GM12875 (cell line): ENCODE measurements at regions not wholly inside any gene's neighbourhood (a gene's known extent, or its start where the extent isn't known, plus 50 kb on each side); places are given as distances from the start of the nearest gene placed in this dataset.

Experiments used
- H3K4me3 ChIP-seq: one replicate; pipeline ENCODE4 v1.5.1; 2011; ENCODE audit warnings: low read depth, low read length, control low read depth
- TF ChIP-seq, protein P1 (sequence below): IDR thresholded peaks from 2 replicates; pipeline ENCODE4 v1.5.1; 2011; ENCODE audit warnings: low read depth, mild to moderate bottlenecking, control low read depth, inconsistent platforms, low read length, moderate library complexity, borderline replicate concordance; ENCODE audit not compliant: insufficient read depth

DNA sequence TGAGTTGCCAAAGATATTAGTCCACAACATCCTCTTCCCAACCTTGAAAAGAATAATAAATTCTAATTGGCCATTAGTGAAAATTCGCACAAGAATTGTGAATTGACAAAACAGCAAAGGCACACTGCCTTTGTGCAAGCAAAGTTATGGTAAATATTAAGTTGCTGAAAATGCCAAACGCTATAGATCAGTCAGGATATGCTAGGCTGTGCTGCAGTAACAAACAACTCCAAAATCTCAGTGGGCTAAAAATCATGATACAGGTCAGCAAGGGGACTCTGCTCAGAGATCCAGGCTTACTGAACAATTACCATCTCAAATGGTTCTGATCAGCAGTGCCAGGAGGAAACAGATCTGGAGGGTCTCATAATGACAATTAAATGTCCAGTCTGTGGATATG is 238.0 kb upstream of the IGF1R start:
- TF ChIP-seq, protein P1, sequence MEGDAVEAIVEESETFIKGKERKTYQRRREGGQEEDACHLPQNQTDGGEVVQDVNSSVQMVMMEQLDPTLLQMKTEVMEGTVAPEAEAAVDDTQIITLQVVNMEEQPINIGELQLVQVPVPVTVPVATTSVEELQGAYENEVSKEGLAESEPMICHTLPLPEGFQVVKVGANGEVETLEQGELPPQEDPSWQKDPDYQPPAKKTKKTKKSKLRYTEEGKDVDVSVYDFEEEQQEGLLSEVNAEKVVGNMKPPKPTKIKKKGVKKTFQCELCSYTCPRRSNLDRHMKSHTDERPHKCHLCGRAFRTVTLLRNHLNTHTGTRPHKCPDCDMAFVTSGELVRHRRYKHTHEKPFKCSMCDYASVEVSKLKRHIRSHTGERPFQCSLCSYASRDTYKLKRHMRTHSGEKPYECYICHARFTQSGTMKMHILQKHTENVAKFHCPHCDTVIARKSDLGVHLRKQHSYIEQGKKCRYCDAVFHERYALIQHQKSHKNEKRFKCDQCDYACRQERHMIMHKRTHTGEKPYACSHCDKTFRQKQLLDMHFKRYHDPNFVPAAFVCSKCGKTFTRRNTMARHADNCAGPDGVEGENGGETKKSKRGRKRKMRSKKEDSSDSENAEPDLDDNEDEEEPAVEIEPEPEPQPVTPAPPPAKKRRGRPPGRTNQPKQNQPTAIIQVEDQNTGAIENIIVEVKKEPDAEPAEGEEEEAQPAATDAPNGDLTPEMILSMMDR: no peak
- H3K4me3 ChIP-seq: no peak overlapping the region

DNA sequence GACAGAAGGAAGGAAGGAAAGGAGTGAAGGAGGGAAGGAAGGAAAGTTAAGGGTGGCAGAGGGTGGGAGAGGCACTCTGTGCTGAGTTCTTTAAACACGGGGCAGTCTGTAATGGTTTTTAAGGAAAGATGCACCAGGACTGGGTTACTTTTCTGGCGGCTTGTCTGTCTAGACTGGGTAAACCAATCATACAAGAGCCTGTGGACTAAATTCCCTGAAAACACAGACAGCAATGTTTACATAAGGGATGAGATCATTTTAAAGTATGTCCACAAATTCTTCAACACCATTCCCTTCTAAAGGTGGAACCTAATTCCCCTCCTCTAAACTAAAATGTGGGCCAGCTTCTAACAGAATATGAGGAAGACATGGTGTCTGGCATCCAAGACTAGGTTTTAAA is 235.5 kb upstream of the IGF1R start:
- TF ChIP-seq, protein P1: no peak

DNA sequence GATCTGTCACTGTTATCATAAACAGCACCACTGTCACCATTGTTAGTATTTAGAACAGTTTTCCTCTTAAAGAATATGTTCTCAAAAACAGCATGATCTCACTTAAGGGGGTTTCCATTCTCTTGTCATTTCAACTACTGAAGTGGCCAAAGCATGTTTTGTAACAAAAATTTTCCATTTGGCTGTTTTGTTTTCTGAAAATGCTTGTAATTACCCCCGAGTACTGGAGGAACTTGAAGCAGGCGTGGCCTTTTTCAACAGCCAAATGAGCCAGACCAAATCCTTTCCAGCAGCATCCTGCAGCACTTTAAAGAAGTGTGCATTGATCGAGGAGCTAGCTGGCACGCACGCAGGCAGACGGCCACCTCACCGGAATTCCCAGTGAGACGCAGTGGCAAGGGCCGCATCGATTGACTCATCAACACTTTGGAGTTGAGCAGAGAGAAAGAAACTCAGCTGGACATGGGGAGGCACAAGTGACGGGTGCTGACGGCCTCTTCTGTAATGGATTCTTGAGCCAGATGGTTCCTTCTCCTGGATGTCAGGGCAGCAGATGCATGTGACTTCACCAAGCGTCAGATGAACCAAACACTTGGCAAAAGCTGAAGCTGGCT is 234.3 kb upstream of the IGF1R start:
- TF ChIP-seq, protein P1: no peak
- no peak overlapping the region for H3K4me3 ChIP-seq

More for the DNA sequence above, 235.5 kb upstream of the IGF1R start:
- H3K4me3 ChIP-seq: no peak overlapping the region

DNA sequence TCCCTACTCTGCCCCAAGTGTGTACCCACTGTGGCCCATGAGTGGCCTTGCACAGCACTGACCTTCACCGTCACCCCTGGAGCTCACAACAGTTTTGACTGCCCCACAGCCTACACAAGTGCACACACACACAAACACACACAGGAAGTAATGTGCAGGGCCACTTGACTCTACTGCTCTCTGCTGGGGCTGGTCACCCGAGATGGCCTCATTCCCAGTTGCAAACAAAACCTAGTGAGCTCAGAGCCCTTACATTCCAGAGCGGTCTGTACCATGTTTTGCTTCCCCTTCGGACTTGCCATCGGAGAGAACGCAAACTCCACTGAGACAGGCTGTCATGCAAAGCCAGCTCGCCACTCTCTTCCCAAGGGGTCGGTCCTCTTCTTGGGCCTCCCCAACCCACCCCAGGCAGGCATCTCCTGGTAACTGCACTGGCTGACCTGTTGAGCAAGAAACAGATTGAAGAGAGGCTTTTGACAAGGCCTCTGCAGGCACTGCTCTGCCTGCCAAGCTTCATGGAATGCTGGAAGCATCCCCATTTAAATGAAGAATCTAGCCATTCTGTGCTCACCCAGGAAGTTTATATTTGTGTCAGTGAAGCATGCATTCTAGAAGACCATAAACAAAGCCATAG is 232.0 kb upstream of the IGF1R start:
- TF ChIP-seq, protein P1: no peak
- H3K4me3 ChIP-seq: no peak overlapping the region

- TF ChIP-seq, protein P1: no peak
- H3K4me3 ChIP-seq: no peak overlapping the region
Observed at GRCh38 chr15:98417346-98417745, 231.0 kb upstream of the IGF1R start.

GRCh38 chr15:98418122-98418521 is 230.2 kb upstream of the IGF1R start:
- H3K4me3 ChIP-seq: no peak overlapping the region
- TF ChIP-seq, protein P1: no peak

DNA sequence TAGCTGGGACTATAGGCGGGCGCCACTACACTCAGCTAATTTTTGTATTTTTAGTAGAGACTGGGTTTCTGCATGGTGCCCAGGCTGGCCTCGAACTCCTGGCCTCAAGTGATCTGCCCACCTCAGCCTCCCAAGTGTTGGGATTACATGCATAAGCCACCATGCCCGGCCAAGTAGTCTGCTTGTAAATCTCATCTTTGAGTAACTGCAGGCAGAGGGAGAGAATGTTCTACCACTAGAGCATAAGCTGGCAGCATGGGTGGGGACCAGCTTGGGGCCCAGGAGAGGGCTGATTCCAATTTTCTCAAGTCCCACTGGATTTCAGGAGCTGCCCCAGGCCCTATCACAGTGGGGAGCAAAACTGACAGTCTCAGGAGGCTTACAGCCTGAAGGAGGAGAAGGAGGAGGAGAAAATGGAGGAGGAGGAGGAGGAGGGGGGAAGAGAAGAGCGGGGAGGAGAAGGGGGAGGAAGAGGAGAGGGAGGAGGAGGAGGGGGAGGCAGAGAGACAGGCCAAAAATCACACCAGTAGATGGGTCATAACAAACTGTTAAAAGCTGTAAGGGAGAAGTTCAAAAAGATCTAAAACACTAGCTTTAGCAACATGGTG is 229.1 kb upstream of the IGF1R start:
- TF ChIP-seq, protein P1: no peak

More for the DNA sequence above, 229.1 kb upstream of the IGF1R start:
- H3K4me3 ChIP-seq: no peak overlapping the region
